ENCODE measurements at regions not wholly inside any gene's neighbourhood (a gene's known extent, or its start where the extent isn't known, plus 50 kb on each side); places are given as distances from the start of the nearest gene placed in this dataset.
A peak's percentile ranks its signal among the peaks of the same experiment; 100 is the strongest.

DNA sequence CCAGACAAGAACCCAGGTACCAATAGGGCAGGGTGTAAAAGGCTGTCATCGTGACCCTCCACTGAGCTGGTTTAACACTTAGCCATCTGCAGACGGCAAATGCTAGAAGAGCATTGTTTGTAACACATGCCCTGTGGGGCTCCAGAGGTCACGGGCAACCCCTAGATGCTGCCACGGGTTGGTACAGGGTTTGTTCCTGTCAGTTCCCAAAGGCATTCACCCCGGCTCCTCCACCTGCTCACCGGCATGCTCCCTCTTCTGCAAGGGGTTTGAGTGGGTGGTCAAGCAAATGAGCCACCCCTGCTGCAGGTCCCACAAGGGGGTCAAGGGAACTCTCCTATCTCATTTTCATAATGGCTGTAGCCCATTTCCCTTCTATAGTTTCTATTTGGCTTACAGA, 229.3 kb downstream of the ZPLD1 start:
- Histone ChIP-seq H3K27me3 (no peaks in the 10 kb centered on the region), H3K4me3 (no peak overlapping the region), H3K9me3 (no peaks in the 10 kb centered on the region), H3K4me1 (no peaks in the 10 kb centered on the region), H3K27ac (no peak overlapping the region), H3K36me3 (no peaks in the 10 kb centered on the region)
- TF ChIP-seq, protein P1, sequence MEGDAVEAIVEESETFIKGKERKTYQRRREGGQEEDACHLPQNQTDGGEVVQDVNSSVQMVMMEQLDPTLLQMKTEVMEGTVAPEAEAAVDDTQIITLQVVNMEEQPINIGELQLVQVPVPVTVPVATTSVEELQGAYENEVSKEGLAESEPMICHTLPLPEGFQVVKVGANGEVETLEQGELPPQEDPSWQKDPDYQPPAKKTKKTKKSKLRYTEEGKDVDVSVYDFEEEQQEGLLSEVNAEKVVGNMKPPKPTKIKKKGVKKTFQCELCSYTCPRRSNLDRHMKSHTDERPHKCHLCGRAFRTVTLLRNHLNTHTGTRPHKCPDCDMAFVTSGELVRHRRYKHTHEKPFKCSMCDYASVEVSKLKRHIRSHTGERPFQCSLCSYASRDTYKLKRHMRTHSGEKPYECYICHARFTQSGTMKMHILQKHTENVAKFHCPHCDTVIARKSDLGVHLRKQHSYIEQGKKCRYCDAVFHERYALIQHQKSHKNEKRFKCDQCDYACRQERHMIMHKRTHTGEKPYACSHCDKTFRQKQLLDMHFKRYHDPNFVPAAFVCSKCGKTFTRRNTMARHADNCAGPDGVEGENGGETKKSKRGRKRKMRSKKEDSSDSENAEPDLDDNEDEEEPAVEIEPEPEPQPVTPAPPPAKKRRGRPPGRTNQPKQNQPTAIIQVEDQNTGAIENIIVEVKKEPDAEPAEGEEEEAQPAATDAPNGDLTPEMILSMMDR (IDR thresholded peaks at IDR 0.05), result no peak
- no peak for ATAC-seq
- intact Hi-C loops (cut with DNase I), result no loop called here
- DNase-seq, result peak in 1 of 4 donors; percentile 34

DNA sequence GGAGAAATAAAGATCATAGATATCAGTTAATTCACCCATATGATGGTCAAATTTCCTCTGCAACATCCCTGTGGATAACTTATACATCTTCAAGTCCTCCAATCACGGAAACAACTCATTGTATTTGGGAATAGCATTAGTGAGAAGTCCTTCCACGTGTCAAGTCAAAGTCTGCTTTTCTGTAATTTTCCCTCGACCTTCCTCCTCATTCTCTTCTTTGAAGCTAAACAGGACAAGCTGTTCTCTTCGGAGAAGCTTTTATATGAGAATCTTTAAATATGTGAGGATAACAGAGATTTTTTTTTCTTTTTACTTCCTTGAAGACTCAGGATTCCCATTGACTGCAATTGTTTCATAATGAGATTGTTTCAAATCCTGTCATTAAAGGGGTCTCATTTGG, 230.4 kb downstream of the ZPLD1 start:
- Histone ChIP-seq H3K9me3 (no peaks in the 10 kb centered on the region), H3K4me3 (no peak overlapping the region), H3K36me3 (no peaks in the 10 kb centered on the region), H3K27ac (no peak overlapping the region), H3K4me1 (no peaks in the 10 kb centered on the region), H3K27me3 (no peaks in the 10 kb centered on the region)
- TF ChIP-seq, protein P1 (IDR thresholded peaks at IDR 0.05), result no peak
- ATAC-seq (no peak), DNase-seq (no peak)
- intact Hi-C loops (cut with DNase I), result no loop called here

DNA sequence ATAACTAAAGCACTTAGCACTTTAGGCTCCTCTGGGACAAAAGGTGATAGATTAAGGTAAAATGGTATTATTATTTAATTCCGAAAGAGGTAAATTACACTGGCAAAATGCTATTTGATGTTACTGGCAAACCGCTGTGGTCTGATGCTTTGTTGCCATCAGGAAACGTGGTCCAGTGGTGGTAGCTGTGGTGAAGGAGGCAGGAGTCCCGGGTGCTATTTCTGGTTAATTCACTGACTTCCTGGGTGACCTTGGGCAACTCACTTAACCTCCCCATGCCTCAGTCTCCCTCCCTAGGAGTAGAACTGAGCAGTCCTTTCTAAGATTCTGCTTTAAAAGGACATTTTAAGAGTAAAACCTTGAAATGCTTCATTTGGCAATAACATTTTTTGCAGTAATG, 233.4 kb downstream of the ZPLD1 start:
- Histone ChIP-seq H3K27ac (no peak overlapping the region), H3K36me3 (no peaks in the 10 kb centered on the region), H3K27me3 (no peaks in the 10 kb centered on the region), H3K4me1 (no peaks in the 10 kb centered on the region), H3K9me3 (no peaks in the 10 kb centered on the region), H3K4me3 (no peak overlapping the region)
- no peak for DNase-seq
- ATAC-seq, result no peak
- intact Hi-C loops (cut with DNase I), result no loop called here
- TF ChIP-seq, protein P1 (IDR thresholded peaks at IDR 0.05), result no peak

DNA sequence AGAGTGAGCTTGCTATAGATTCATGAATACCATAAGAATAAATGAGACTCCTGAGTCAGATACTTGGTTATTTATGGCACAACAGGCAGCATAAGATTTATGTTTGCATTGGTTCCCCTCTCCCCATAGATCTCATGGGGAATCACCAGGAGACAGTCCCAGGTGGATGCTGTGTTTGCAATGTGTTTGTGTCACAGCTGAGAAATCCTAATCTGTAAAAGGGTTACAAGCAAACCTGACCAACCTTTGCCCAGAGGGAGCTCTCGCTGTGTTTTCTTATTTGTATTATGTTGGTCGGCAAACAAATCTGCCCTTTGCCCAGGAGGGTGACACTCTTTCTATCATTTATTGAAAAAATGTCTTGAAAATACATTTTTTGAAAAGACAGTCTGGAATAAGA, 236.2 kb downstream of the ZPLD1 start:
- no peaks in the 10 kb centered on the region for H3K36me3 ChIP-seq
- intact Hi-C loops (cut with DNase I), result no loop called here
- no peaks in the 10 kb centered on the region for H3K27me3 ChIP-seq
- TF ChIP-seq, protein P1 (IDR thresholded peaks at IDR 0.05), result no peak
- no peaks in the 10 kb centered on the region for H3K4me1 ChIP-seq
- ATAC-seq (no peak), DNase-seq (no peak)
- H3K4me3 ChIP-seq, result no peak overlapping the region
- no peak overlapping the region for H3K27ac ChIP-seq
- no peaks in the 10 kb centered on the region for H3K9me3 ChIP-seq

DNA sequence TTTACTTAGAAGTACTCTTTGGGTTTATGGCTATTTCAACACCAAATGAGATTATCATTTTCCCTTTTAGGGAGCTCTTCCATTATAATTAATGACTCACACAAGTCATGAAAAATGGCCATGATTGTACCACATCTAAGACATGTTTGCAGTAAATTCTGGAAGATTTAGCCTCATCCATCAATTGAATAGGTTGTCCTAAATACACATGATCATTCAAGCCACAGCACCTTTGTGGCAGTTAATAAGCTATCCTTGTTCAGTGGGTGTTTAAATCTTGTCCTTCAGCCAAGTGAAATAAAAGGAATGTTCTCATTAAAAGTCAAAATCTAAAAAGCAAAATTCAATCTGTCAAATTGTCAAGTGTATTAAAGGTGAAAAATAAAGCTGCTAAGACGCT, 237.5 kb downstream of the ZPLD1 start:
- TF ChIP-seq, protein P1 (IDR thresholded peaks at IDR 0.05), result no peak
- intact Hi-C loops (cut with DNase I), result no loop called here
- H3K36me3 ChIP-seq, result no peaks in the 10 kb centered on the region
- no peak overlapping the region for H3K27ac ChIP-seq
- no peak overlapping the region for H3K4me3 ChIP-seq
- no peak for ATAC-seq
- H3K4me1 ChIP-seq, result no peaks in the 10 kb centered on the region
- no peaks in the 10 kb centered on the region for H3K27me3 ChIP-seq
- no peaks in the 10 kb centered on the region for H3K9me3 ChIP-seq
- DNase-seq, result no peak

All from left lung (tissue), 4 donors.